ENCODE measurements at regions not wholly inside any gene's neighbourhood (a gene's known extent, or its start where the extent isn't known, plus 50 kb on each side); places are given as distances from the start of the nearest gene placed in this dataset.

DNA sequence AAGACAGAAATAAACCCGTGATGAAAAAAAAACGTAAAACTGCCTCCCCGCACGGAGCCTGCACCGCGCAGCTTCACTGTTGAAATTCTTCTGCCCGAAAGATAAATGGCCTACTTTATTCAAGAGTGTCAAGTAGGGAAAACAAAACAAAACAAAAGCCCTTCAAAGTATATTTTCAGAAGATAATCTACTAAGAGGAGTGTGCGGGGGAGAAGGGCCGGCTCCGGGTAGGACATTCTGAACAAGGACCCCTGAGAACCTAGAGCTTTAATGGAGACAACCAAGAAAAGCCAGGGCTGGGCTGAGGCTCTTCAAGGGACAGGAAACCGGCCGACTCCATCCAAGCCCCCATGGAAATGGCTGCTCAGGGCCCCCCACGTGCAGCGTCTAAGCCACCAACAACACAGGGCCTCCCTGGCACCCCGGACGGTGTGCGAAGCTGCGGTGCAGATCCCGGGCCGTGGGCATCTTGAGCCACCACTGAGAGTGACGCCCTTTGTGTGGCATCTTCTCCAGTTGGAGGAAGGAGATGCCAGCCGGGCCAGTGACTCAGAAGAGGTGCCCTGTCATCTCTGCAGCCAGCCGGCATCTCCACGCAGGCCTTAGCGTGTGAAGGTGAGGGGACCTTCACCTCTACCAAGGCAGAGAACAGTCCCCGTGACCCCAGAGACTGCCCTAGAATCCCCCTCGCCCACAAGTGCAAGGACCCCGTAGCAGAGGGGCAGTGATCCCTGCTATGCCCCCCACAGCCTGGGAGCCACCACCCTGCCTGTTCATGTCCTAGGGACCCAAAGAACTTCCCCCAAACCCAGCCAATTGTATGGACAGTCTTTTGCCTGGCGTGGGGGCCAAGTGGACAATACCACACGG lies 250.8 kb downstream of the C16orf95 start:
- TF ChIP-seq CTCF (IDR thresholded peaks at IDR 0.05) (no peak), MAX (IDR thresholded peaks at IDR 0.05) (no peak), MAFK (IDR thresholded peaks at IDR 0.05; ENCODE audit: partially characterized antibody) (no peak), EHMT2 (IDR thresholded peaks at IDR 0.05; ENCODE audit: low read depth) (no peak), POLR2A (IDR thresholded peaks at IDR 0.05; ENCODE audit: low read length) (no peak), JUNB (IDR thresholded peaks at IDR 0.05) (no peak)
- TF ChIP-seq, protein P1, sequence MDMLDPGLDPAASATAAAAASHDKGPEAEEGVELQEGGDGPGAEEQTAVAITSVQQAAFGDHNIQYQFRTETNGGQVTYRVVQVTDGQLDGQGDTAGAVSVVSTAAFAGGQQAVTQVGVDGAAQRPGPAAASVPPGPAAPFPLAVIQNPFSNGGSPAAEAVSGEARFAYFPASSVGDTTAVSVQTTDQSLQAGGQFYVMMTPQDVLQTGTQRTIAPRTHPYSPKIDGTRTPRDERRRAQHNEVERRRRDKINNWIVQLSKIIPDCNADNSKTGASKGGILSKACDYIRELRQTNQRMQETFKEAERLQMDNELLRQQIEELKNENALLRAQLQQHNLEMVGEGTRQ (IDR thresholded peaks at IDR 0.05), result no peak

Data from A549 (cell line).